ENCODE measurements at regions not wholly inside any gene's neighbourhood (a gene's known extent, or its start where the extent isn't known, plus 50 kb on each side); places are given as distances from the start of the nearest gene placed in this dataset.
"Not testable (repeated sequence)": the region's sequence is repeated elsewhere in the genome, so short reads cannot be mapped to it uniquely, and the experiment has no call there.

GRCh38 chr20:47974234-47974878 is 189.1 kb upstream of the SULF2 start:
- no peak overlapping the region for H3K27ac ChIP-seq (ENCODE audit: low read depth in 2 of 2, low read length in 2 of 2)
- no peaks in the 10 kb centered on the region for H3K36me3 ChIP-seq (ENCODE audit: control insufficient read depth in 2 of 3, insufficient read depth in 3 of 3, low read length in 3 of 3)
- intact Hi-C loops (cut with DNase I), result no loop called here
- FAIRE-seq (no peak), DNase-seq (peak in 1 of 5 donors; percentile 31)
- no peak overlapping the region for H3K9ac ChIP-seq (ENCODE audit: low read length in 3 of 3)
- no peaks in the 10 kb centered on the region for H3K27me3 ChIP-seq (ENCODE audit: control insufficient read depth, insufficient read depth, low read length)
- no peak for TF ChIP-seq CTCF (IDR thresholded peaks at IDR 0.05; ENCODE audit: borderline replicate concordance, extremely low read depth, insufficient read depth)
- no peak overlapping the region for H3K4me3 ChIP-seq (ENCODE audit: low read length in 3 of 3)
- H3K4me1 ChIP-seq (ENCODE audit: control insufficient read depth in 2 of 3, insufficient read depth in 2 of 3, low read depth in 1 of 3, low read length in 3 of 3), result no peaks in the 10 kb centered on the region
- H3K9me3 ChIP-seq (ENCODE audit: control insufficient read depth in 2 of 3, insufficient read depth in 1 of 3, low read length in 3 of 3), result no peaks in the 10 kb centered on the region

- Histone ChIP-seq H3K9ac (ENCODE audit: low read length in 3 of 3) (no peak overlapping the region), H3K4me3 (ENCODE audit: low read length in 3 of 3) (no peak overlapping the region), H3K27ac (ENCODE audit: low read depth in 2 of 2, low read length in 2 of 2) (no peak overlapping the region), H3K36me3 (ENCODE audit: control insufficient read depth in 2 of 3, insufficient read depth in 3 of 3, low read length in 3 of 3) (no peaks in the 10 kb centered on the region), H3K4me1 (ENCODE audit: control insufficient read depth in 2 of 3, insufficient read depth in 2 of 3, low read depth in 1 of 3, low read length in 3 of 3) (no peaks in the 10 kb centered on the region), H3K9me3 (ENCODE audit: control insufficient read depth in 2 of 3, insufficient read depth in 1 of 3, low read length in 3 of 3) (no peaks in the 10 kb centered on the region), H3K27me3 (ENCODE audit: control insufficient read depth, insufficient read depth, low read length) (no peaks in the 10 kb centered on the region)
- DNase-seq, result peak in 4 of 5 donors; percentile 54 to 91 (median 65)
- no peak for FAIRE-seq
- intact Hi-C loops (cut with DNase I), result no loop called here
- TF ChIP-seq CTCF (IDR thresholded peaks at IDR 0.05; ENCODE audit: borderline replicate concordance, extremely low read depth, insufficient read depth), result no peak
Measured at GRCh38 chr20:47973519-47974233, 188.4 kb upstream of the SULF2 start.

GRCh38 chr20:47972916-47973309 is 187.6 kb upstream of the SULF2 start:
- Histone ChIP-seq H3K27me3 (ENCODE audit: control insufficient read depth, insufficient read depth, low read length) (no peaks in the 10 kb centered on the region), H3K36me3 (ENCODE audit: control insufficient read depth in 2 of 3, insufficient read depth in 3 of 3, low read length in 3 of 3) (no peaks in the 10 kb centered on the region), H3K27ac (ENCODE audit: low read depth in 2 of 2, low read length in 2 of 2) (no peak overlapping the region), H3K4me3 (ENCODE audit: low read length in 3 of 3) (no peak overlapping the region), H3K9ac (ENCODE audit: low read length in 3 of 3) (no peak overlapping the region), H3K9me3 (ENCODE audit: control insufficient read depth in 2 of 3, insufficient read depth in 1 of 3, low read length in 3 of 3) (no peaks in the 10 kb centered on the region), H3K4me1 (ENCODE audit: control insufficient read depth in 2 of 3, insufficient read depth in 2 of 3, low read depth in 1 of 3, low read length in 3 of 3) (no peaks in the 10 kb centered on the region)
- TF ChIP-seq CTCF (IDR thresholded peaks at IDR 0.05; ENCODE audit: borderline replicate concordance, extremely low read depth, insufficient read depth), result no peak
- intact Hi-C loops (cut with DNase I), result no loop called here
- FAIRE-seq (no peak), DNase-seq (peak in 1 of 5 donors; percentile 32)

- H3K9ac ChIP-seq (ENCODE audit: low read length in 3 of 3); H3K36me3 ChIP-seq (ENCODE audit: control insufficient read depth in 2 of 3, insufficient read depth in 3 of 3, low read length in 3 of 3); H3K9me3 ChIP-seq (ENCODE audit: control insufficient read depth in 2 of 3, insufficient read depth in 1 of 3, low read length in 3 of 3); H3K4me1 ChIP-seq (ENCODE audit: control insufficient read depth in 2 of 3, insufficient read depth in 2 of 3, low read depth in 1 of 3, low read length in 3 of 3); FAIRE-seq; intact Hi-C loops (cut with DNase I); H3K27me3 ChIP-seq (ENCODE audit: control insufficient read depth, insufficient read depth, low read length); H3K27ac ChIP-seq (ENCODE audit: low read depth in 2 of 2, low read length in 2 of 2): not testable (repeated sequence)
- peak overlapping the region in 1 of 3 donors; percentile 12 for H3K4me3 ChIP-seq (ENCODE audit: low read length in 3 of 3)
- DNase-seq, result peak in 4 of 5 donors; percentile 60 to 71 (median 67)
Measured at GRCh38 chr20:47972297-47972915, 187.1 kb upstream of the SULF2 start.
